ENCODE measurements at regions not wholly inside any gene's neighbourhood (a gene's known extent, or its start where the extent isn't known, plus 50 kb on each side); places are given as distances from the start of the nearest gene placed in this dataset.

DNA sequence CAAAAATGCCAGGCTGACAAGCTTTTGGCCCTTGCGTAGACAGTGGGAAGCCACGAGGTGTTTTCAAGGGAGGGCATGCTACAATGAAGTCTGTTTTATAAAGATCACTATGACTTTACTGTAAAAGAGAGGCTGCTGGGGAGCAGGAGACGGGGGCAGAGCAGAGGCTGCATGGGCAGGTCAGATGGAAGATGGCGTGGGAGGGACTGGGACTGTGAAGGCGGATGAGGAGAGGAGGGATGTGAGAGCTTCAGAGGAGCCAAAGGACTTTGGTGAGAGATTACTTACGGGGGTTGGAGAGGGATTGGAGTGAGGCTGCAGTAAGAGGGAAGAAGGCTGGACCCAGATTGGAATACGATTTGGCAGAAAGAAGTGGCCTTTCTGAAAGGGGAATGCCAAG lies 86.6 kb upstream of the PCBD1 start:
- Mint-ChIP-seq H3K27ac (no peak overlapping the region), H3K4me1 (peaks cover 28% of the 10 kb centered on the region), H3K4me3 (no peak overlapping the region), H3K27me3 (ENCODE audit: low read depth, poor library complexity) (peaks cover 24% of the 10 kb centered on the region), H3K36me3 (ENCODE audit: low read depth) (no peaks in the 10 kb centered on the region), H3K9me3 (peaks cover 25% of the 10 kb centered on the region)
- TF ChIP-seq, protein P1, sequence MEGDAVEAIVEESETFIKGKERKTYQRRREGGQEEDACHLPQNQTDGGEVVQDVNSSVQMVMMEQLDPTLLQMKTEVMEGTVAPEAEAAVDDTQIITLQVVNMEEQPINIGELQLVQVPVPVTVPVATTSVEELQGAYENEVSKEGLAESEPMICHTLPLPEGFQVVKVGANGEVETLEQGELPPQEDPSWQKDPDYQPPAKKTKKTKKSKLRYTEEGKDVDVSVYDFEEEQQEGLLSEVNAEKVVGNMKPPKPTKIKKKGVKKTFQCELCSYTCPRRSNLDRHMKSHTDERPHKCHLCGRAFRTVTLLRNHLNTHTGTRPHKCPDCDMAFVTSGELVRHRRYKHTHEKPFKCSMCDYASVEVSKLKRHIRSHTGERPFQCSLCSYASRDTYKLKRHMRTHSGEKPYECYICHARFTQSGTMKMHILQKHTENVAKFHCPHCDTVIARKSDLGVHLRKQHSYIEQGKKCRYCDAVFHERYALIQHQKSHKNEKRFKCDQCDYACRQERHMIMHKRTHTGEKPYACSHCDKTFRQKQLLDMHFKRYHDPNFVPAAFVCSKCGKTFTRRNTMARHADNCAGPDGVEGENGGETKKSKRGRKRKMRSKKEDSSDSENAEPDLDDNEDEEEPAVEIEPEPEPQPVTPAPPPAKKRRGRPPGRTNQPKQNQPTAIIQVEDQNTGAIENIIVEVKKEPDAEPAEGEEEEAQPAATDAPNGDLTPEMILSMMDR (IDR thresholded peaks at IDR 0.05), result no peak
- no peak for DNase-seq

GRCh38 chr10:70976063-70976695 lies 87.8 kb upstream of the PCBD1 start:
- H3K9me3 Mint-ChIP-seq, result peaks cover 16% of the 10 kb centered on the region
- H3K4me3 Mint-ChIP-seq, result no peak overlapping the region
- no peaks in the 10 kb centered on the region for H3K36me3 Mint-ChIP-seq (ENCODE audit: low read depth)
- DNase-seq, result no peak
- TF ChIP-seq, protein P1 (IDR thresholded peaks at IDR 0.05), result no peak
- peak overlapping the region; percentile 75 for H3K27ac Mint-ChIP-seq
- H3K27me3 Mint-ChIP-seq (ENCODE audit: low read depth, poor library complexity), result peaks cover 26% of the 10 kb centered on the region
- H3K4me1 Mint-ChIP-seq, result peaks cover 21% of the 10 kb centered on the region

- H3K27me3 Mint-ChIP-seq (ENCODE audit: low read depth, poor library complexity), result peaks cover 32% of the 10 kb centered on the region
- no peak overlapping the region for H3K27ac Mint-ChIP-seq
- H3K4me1 Mint-ChIP-seq, result peaks cover 21% of the 10 kb centered on the region
- TF ChIP-seq, protein P1 (IDR thresholded peaks at IDR 0.05), result no peak
- peaks cover 4% of the 10 kb centered on the region for H3K9me3 Mint-ChIP-seq
- H3K4me3 Mint-ChIP-seq, result no peak overlapping the region
- H3K36me3 Mint-ChIP-seq (ENCODE audit: low read depth), result no peaks in the 10 kb centered on the region
- no peak for DNase-seq
Measured at GRCh38 chr10:70977625-70978024, 89.3 kb upstream of the PCBD1 start.

- H3K9me3 Mint-ChIP-seq, result peaks cover 6% of the 10 kb centered on the region
- no peaks in the 10 kb centered on the region for H3K36me3 Mint-ChIP-seq (ENCODE audit: low read depth)
- H3K27ac Mint-ChIP-seq, result no peak overlapping the region
Measured at GRCh38 chr10:70978181-70978580, 89.8 kb upstream of the PCBD1 start.

DNA sequence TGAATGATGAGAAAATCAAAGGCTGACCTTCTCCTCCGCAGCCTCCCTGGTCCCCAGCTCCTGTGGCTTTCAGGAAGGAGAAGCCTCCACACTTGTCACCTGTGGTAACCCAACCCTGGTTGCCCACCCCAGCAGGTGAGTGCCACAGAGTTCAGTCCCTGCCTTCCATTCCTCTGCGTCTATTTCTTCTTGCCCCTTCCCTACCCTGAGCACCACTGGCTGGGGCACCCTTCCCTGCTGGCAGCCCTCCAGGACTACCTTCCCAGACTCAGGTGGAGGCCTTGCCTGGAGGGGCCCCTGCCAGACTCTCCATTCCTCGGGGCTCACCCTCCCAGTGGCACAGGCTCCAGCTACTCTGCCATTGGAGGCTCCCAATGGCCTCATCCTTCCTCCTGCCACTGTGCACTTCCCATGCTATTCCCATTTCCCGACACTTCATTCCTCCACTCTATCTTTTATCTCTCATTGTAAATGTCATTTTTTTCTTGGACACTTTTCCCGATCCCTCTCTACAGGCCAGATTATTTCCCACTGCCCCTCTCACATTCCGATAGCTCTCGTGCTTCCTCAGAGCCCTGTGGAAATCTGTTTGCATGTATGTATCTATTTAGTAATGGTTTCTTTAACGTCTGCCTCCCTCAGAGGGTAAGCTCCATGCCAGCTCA lies 90.6 kb upstream of the PCBD1 start:
- DNase-seq, result no peak
- TF ChIP-seq, protein P1 (IDR thresholded peaks at IDR 0.05), result no peak
- H3K9me3 Mint-ChIP-seq, result peaks cover 10% of the 10 kb centered on the region
- peaks cover 18% of the 10 kb centered on the region for H3K4me1 Mint-ChIP-seq
- H3K27me3 Mint-ChIP-seq (ENCODE audit: low read depth, poor library complexity), result peaks cover 37% of the 10 kb centered on the region
- H3K27ac Mint-ChIP-seq, result no peak overlapping the region
- no peak overlapping the region for H3K4me3 Mint-ChIP-seq
- H3K36me3 Mint-ChIP-seq (ENCODE audit: low read depth), result no peaks in the 10 kb centered on the region

More at GRCh38 chr10:70978181-70978580, 89.8 kb upstream of the PCBD1 start:
- no peak overlapping the region for H3K4me3 Mint-ChIP-seq
- DNase-seq, result no peak
- peaks cover 21% of the 10 kb centered on the region for H3K4me1 Mint-ChIP-seq
- TF ChIP-seq, protein P1 (IDR thresholded peaks at IDR 0.05), result no peak
- H3K27me3 Mint-ChIP-seq (ENCODE audit: low read depth, poor library complexity), result peaks cover 32% of the 10 kb centered on the region

GRCh38 chr10:70980687-70981086 lies 92.3 kb upstream of the PCBD1 start:
- Mint-ChIP-seq H3K36me3 (ENCODE audit: low read depth) (no peaks in the 10 kb centered on the region), H3K9me3 (peaks cover 14% of the 10 kb centered on the region), H3K4me3 (no peak overlapping the region), H3K27me3 (ENCODE audit: low read depth, poor library complexity) (peaks cover 34% of the 10 kb centered on the region), H3K27ac (no peak overlapping the region), H3K4me1 (peaks cover 20% of the 10 kb centered on the region)
- no peak for DNase-seq
- TF ChIP-seq, protein P1 (IDR thresholded peaks at IDR 0.05), result no peak

Measured in nephron progenitor cell (in vitro differentiated cells).